NB4 (cell line): ENCODE measurements at regions not wholly inside any gene's neighbourhood (a gene's known extent, or its start where the extent isn't known, plus 50 kb on each side); places are given as distances from the start of the nearest gene placed in this dataset.

Source experiments
- CTCF ChIP-seq: IDR thresholded peaks from one replicate; pipeline ENCODE4 v1.5.1; 2012; ENCODE audit warnings: low read depth, low read length
- POLR2A ChIP-seq: IDR thresholded peaks from 2 replicates; pipeline ENCODE4 v1.6.1; 2011; ENCODE audit warnings: mild to moderate bottlenecking; ENCODE audit not compliant: insufficient read length; ENCODE audit errors: extremely low read depth

- TF ChIP-seq CTCF, result no peak
- TF ChIP-seq POLR2A, result no peak
Observed at GRCh38 chr10:90337316-90337715, 520.5 kb downstream of the HTR7 start.
